WI38 (cell line): ENCODE measurements at regions not wholly inside any gene's neighbourhood (a gene's known extent, or its start where the extent isn't known, plus 50 kb on each side); places are given as distances from the start of the nearest gene placed in this dataset.
"Not testable (repeated sequence)": the region's sequence is repeated elsewhere in the genome, so short reads cannot be mapped to it uniquely, and the experiment has no call there.

ENCODE experiments used
- H3K4me3 ChIP-seq: 2 replicates; pipeline ENCODE4 v1.5.1; 2011; ENCODE audit warnings: low read depth, mild to moderate bottlenecking, control low read depth, low read length
- TF ChIP-seq, protein P1 (sequence below): IDR thresholded peaks from 2 replicates; pipeline ENCODE4 v1.5.1; 2012; ENCODE audit warnings: low read depth, mild to moderate bottlenecking, control low read depth, low read length

DNA sequence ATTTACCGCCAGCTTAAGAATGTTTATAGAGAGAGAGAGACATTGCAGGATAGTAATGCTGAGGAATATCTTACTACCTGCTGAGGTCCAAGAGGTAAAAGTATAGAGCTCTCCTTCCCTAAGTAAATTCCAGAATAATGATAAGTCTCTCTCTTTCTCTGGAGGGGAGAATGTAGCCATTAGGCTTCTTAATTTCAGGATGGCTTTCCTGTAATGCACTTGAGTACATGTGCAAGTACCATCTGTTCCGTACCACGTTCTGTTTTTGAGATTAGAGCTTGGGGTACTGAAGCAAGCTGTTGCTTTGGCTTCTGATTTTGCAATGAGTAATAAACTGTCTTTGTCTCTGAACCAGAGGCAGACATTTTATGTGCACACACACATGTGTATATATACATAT is 1314.0 kb downstream of the JRKL start:
- no peak overlapping the region for H3K4me3 ChIP-seq
- TF ChIP-seq, protein P1, sequence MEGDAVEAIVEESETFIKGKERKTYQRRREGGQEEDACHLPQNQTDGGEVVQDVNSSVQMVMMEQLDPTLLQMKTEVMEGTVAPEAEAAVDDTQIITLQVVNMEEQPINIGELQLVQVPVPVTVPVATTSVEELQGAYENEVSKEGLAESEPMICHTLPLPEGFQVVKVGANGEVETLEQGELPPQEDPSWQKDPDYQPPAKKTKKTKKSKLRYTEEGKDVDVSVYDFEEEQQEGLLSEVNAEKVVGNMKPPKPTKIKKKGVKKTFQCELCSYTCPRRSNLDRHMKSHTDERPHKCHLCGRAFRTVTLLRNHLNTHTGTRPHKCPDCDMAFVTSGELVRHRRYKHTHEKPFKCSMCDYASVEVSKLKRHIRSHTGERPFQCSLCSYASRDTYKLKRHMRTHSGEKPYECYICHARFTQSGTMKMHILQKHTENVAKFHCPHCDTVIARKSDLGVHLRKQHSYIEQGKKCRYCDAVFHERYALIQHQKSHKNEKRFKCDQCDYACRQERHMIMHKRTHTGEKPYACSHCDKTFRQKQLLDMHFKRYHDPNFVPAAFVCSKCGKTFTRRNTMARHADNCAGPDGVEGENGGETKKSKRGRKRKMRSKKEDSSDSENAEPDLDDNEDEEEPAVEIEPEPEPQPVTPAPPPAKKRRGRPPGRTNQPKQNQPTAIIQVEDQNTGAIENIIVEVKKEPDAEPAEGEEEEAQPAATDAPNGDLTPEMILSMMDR = no peak

DNA sequence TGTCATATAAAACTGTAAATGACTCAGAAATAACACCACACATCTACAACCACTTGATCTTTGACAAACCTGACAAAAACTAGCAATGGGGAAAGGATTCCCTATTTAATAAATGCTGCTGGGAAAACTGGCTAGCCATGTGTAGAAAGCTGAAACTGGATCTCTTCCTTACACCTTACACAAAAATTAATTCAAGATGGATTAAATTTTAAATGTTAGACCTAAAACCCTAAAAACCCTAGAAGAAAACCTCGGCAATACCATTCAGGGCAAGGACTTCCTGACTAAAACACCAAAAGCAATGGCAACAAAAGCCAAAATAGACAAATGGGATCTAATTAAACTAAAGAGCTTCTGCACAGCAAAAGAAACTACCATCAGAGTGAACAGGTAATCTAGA is 1315.3 kb upstream of the CNTN5 start:
- not testable (repeated sequence) for H3K4me3 ChIP-seq

DNA sequence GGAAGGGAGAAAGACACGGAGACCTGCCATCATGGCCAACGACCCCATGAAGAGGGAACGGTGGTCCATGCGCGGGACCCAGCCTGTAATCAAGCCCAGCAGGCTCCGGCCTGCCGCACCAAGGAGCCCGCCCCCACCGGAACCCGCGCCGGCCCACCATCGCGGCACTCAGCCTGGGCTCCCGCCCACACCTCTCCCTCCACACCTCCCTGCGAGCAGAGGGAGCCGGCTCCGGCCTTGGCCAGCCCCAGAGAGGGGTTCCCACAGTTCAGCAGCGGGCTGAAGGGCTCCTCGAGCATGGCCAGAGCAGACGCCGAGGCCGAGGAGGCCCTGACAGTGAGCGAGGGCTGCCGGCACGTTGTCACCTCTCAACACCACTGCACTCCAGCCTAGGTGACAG is 1302.8 kb upstream of the CNTN5 start:
- no peak overlapping the region for H3K4me3 ChIP-seq
- TF ChIP-seq, protein P1 = no peak

DNA sequence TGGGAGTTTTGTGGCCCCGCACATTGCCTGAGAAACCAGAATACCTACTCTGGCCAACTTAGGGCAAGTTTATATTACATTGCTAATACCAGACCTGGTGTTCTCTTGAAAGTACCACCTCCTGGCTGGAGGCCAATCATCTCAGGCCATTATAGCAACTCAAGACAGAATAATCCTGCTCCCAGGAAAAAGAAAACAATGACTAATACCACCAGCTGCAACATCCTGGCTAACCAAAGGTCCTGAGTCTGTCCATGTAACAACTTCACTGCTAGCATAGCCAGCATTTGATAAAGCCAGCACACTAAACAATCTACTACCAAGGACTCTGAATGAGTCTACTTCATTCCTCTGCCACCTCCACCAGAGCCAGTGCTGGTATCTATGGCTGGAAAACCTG is 1298.7 kb upstream of the CNTN5 start:
- TF ChIP-seq, protein P1 = no peak
- H3K4me3 ChIP-seq = no peak overlapping the region

DNA sequence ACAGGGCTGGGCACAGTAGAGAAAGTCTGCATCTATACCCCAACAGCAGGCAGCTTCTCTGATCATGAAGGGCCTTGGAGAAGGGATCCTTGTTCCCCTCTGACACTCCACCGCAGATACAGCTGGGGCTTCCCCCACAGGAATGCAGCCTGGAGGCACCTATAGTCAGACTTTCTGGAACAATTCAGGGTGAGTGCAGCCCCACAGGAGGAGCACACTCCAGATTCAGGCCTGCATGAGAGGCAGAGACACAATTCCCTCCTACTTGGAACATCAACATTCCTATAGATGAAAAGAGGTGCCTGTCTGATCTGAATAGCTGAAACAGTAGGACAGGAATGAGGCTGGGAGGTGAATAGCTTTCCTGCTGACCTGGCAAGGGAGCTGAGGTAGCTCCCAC is 1298.0 kb upstream of the CNTN5 start:
- H3K4me3 ChIP-seq = no peak overlapping the region
- TF ChIP-seq, protein P1 = no peak

DNA sequence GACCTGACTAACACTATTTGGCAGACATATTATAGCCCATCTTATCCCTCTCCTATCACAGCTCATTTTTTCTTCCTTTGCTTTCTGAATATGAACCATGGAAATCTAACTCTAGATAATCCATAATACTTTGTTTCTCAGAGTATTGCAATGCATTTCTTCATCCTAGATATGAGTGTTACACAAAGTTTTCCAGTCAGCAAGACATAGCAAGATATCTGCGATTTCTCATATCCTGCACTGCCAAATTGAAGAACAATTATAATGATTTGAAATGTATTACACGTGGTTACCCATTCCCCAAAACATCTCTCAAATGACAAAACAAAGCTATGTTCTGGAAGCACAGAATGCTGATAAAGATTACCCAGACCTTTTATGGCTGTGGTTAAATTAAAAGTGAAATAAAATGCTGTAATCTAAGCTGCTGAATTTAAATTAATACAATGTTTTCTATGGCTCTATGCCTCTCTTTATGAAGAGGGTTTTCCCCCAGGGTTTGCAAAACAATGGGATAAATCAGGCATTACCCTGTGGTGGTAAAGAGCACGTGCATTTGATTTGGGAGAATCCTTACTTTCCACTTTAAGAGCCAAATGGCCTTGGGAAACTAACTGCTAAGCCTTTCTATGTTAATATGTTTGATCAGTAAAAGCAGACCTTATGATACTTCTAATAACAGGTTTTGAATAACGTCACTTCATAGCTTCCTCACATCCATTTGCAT is 1291.0 kb upstream of the CNTN5 start:
- H3K4me3 ChIP-seq = no peak overlapping the region
- TF ChIP-seq, protein P1 = no peak

DNA sequence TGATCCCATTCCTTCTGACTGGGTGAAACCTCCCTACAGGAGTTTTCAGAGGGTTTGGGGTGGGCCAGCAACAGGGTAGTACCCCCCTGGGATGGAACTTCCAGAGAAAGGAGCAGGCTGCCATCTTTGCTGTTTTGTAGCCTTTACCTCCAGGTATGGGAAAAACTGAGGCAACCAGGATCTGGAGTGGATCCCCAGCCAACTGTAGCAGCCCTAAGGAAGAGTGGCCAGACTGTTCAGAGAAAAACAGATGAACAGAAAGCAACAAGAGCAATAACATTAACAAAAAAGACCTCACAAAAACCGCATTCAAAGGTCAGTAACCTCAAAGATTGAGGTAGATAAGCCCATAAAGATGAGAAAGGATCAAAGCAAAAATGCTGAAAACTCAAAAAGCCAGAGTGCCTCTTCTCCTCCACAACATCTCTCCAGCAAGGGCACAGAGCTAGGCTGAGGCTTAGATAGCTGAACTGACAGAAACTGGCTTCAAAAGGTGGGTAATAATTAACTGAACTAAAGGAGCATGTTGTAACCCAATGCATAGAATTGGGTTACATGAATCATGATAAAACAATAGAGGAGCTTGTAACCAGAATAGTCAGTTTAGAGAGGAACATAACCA is 1288.6 kb upstream of the CNTN5 start:
- TF ChIP-seq, protein P1 = no peak
- H3K4me3 ChIP-seq = no peak overlapping the region

DNA sequence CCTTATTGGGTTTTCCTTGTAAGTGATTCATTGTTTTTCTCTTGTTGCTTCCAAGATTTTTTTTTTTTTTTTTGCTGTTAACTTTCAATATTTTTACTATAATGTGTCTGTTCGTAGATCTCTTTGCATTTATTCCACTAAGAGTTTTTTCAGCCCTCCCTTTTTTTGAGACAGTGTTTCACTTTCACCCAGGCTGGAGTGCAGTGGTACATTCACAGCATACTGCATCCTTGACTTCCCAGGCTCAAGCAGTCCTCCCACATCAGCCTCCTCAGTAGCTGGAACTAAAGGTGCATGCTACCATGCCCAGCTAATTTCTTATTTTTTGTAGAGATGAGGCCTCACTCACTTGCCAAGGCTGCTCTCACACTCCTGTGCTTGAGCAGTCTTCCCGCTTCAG is 1282.0 kb upstream of the CNTN5 start:
- TF ChIP-seq, protein P1 = no peak
- no peak overlapping the region for H3K4me3 ChIP-seq
